SK-N-SH treated with all-trans-retinoic acid at 6 μM for 48 hours (cell line): ENCODE measurements at regions not wholly inside any gene's neighbourhood (a gene's known extent, or its start where the extent isn't known, plus 50 kb on each side); places are given as distances from the start of the nearest gene placed in this dataset.

Source experiments
- TSHZ2 ChIP-seq: fragments of 250-450 bp; sonication (Bioruptor Pico); IDR thresholded peaks from 2 replicates; pipeline ENCODE4 v1.5.0; 2020; ENCODE audit warnings: mild to moderate bottlenecking, moderate library complexity
- TF ChIP-seq, protein P1 (sequence below): fragments of 250-450 bp; sonication (Bioruptor Pico); IDR thresholded peaks from 2 replicates; pipeline ENCODE4 v1.8.0; 2020; ENCODE audit warnings: mild to moderate bottlenecking, moderate library complexity, borderline replicate concordance

- TF ChIP-seq, protein P1, sequence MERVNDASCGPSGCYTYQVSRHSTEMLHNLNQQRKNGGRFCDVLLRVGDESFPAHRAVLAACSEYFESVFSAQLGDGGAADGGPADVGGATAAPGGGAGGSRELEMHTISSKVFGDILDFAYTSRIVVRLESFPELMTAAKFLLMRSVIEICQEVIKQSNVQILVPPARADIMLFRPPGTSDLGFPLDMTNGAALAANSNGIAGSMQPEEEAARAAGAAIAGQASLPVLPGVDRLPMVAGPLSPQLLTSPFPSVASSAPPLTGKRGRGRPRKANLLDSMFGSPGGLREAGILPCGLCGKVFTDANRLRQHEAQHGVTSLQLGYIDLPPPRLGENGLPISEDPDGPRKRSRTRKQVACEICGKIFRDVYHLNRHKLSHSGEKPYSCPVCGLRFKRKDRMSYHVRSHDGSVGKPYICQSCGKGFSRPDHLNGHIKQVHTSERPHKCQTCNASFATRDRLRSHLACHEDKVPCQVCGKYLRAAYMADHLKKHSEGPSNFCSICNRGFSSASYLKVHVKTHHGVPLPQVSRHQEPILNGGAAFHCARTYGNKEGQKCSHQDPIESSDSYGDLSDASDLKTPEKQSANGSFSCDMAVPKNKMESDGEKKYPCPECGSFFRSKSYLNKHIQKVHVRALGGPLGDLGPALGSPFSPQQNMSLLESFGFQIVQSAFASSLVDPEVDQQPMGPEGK, result no peak
- no peak for TF ChIP-seq TSHZ2
Measured at GRCh38 chr12:87841935-87842334, 187.3 kb downstream of the C12orf50 start.
